Keratinocyte (primary cell): ENCODE measurements at regions not wholly inside any gene's neighbourhood (a gene's known extent, or its start where the extent isn't known, plus 50 kb on each side); places are given as distances from the start of the nearest gene placed in this dataset.

Experiments used
- DNase-seq: peaks from one replicate; pipeline ENCODE4 v3.0.0-alpha.2; 2011; ENCODE audit warnings: low read depth, missing footprints, low spot score
- FAIRE-seq: peaks from 2 replicates; lab custom pipeline; 2011; peaks lifted over from hg19 to GRCh38; lab: Jason Lieb, UNC
- H2AFZ ChIP-seq: 2 replicates; pipeline ENCODE4 v1.6.0; 2012; ENCODE audit warnings: low read length, control low read depth, inconsistent platforms; ENCODE audit not compliant: control insufficient read depth
- H3K27ac ChIP-seq: 2 replicates; pipeline ENCODE4 v1.5.1; 2011; ENCODE audit warnings: low read length; ENCODE audit not compliant: control insufficient read depth, insufficient read depth
- H3K27me3 ChIP-seq: 3 replicates; pipeline ENCODE4 v1.6.0; 2011; ENCODE audit warnings: low read length; ENCODE audit not compliant: control insufficient read depth, insufficient read depth; ENCODE audit errors: extremely low read depth
- H3K36me3 ChIP-seq, 2 experiments: 2 replicates in 1 of 2; 3 replicates in 1 of 2; pipeline ENCODE4 v1.5.1; 2011; ENCODE audit warnings: low read length in 2 of 2, mild to moderate bottlenecking in 1 of 2; ENCODE audit not compliant: control insufficient read depth in 2 of 2, insufficient read depth in 2 of 2; ENCODE audit errors: extremely low read depth in 1 of 2
- H3K4me1 ChIP-seq: 3 replicates; pipeline ENCODE4 v1.5.1; 2011; ENCODE audit warnings: low read length; ENCODE audit not compliant: control insufficient read depth, insufficient read depth; ENCODE audit errors: extremely low read depth
- H3K4me2 ChIP-seq: 3 replicates; pipeline ENCODE4 v1.6.0; 2011; ENCODE audit warnings: low read depth, low read length; ENCODE audit not compliant: control insufficient read depth, insufficient read depth; ENCODE audit errors: extremely low read depth
- H3K4me3 ChIP-seq, 3 experiments: fragments of 200-600 bp in 1 of 3; sonication (generic) in 1 of 3; 2 replicates in 2 of 3; 3 replicates in 1 of 3; pipeline ENCODE4 v1.5.1; 2011 to 2016; ENCODE audit warnings: low read length in 3 of 3, mild to moderate bottlenecking in 3 of 3, control low read depth in 2 of 3, inconsistent platforms in 1 of 3, low read depth in 1 of 3, mixed read lengths in 1 of 3, mixed run types in 1 of 3, moderate library complexity in 1 of 3; ENCODE audit not compliant: control insufficient read depth in 2 of 3, insufficient read depth in 2 of 3; ENCODE audit errors: extremely low read depth in 1 of 3
- H3K79me2 ChIP-seq: 2 replicates; pipeline ENCODE4 v1.6.0; 2012; ENCODE audit warnings: low read length; ENCODE audit not compliant: control insufficient read depth, insufficient read depth
- H3K9ac ChIP-seq: 3 replicates; pipeline ENCODE4 v1.6.0; 2011; ENCODE audit warnings: low read length; ENCODE audit not compliant: control insufficient read depth, insufficient read depth; ENCODE audit errors: extremely low read depth
- H3K9me1 ChIP-seq: 3 replicates; pipeline ENCODE4 v1.6.0; 2011; ENCODE audit warnings: low read length; ENCODE audit not compliant: control insufficient read depth, insufficient read depth; ENCODE audit errors: extremely low read depth
- H3K9me3 ChIP-seq: 2 replicates; pipeline ENCODE4 v1.5.1; 2012; ENCODE audit warnings: low read depth, low read length; ENCODE audit not compliant: control insufficient read depth
- H4K20me1 ChIP-seq: 3 replicates; pipeline ENCODE4 v1.6.0; 2011; ENCODE audit warnings: low read length; ENCODE audit not compliant: control insufficient read depth, insufficient read depth; ENCODE audit errors: extremely low read depth
- CTCF ChIP-seq, 3 experiments: IDR thresholded peaks in 1 of 3; conservative IDR thresholded peaks in 1 of 3; optimal IDR thresholded peaks in 1 of 3; 2 replicates in 2 of 3; 3 replicates in 1 of 3; pipeline versions ENCODE3 to v1.5.1; 2011; ENCODE audit warnings: low read length in 3 of 3, mild to moderate bottlenecking in 3 of 3, moderate library complexity in 2 of 3, control low read depth in 1 of 3, inconsistent platforms in 1 of 3; ENCODE audit not compliant: insufficient read depth in 2 of 3; ENCODE audit errors: extremely low read depth in 1 of 3
- EZH2 ChIP-seq: IDR thresholded peaks from one replicate; pipeline ENCODE4 v1.6.1; 2012; ENCODE audit warnings: inconsistent platforms, mild to moderate bottlenecking, low read length, moderate library complexity
- dilution Hi-C: fragments of 300-500 bp; cut with MboI; formaldehyde crosslinking; loops from one replicate; pipeline ENCODE4 v1.7.0; 2020; ENCODE audit warnings: low sequenced_read_pairs; ENCODE audit not compliant: extremely low pct_ligation_motif_present

GRCh38 chr15:25985165-25985564 lies 122.0 kb upstream of the ATP10A start:
- no peak for DNase-seq
- Histone ChIP-seq H3K27me3 (no peaks in the 10 kb centered on the region), H3K4me2 (no peak overlapping the region), H4K20me1 (no peaks in the 10 kb centered on the region), H3K9me3 (peaks cover 6% of the 10 kb centered on the region), H3K27ac (no peak overlapping the region), H2AFZ (no peak overlapping the region), H3K4me1 (no peaks in the 10 kb centered on the region), H3K9me1 (no peaks in the 10 kb centered on the region), H3K4me3 (no peak overlapping the region), H3K79me2 (no peaks in the 10 kb centered on the region), H3K36me3 (no peaks in the 10 kb centered on the region), H3K9ac (no peak overlapping the region)
- TF ChIP-seq EZH2 (no peak), CTCF (optimal IDR thresholded peaks at IDR 0.05 in 1 of 3, IDR thresholded peaks at IDR 0.05 in 1 of 3, conservative IDR thresholded peaks at IDR 0.05 in 1 of 3; ENCODE audit: extremely low read depth in 1 of 3, insufficient read depth in 2 of 3, low read length in 3 of 3) (no peak)
- FAIRE-seq, result no peak
- dilution Hi-C loops, result no loop called here

- H3K4me2 ChIP-seq, result no peak overlapping the region
- no peak overlapping the region for H3K27ac ChIP-seq
- TF ChIP-seq CTCF (optimal IDR thresholded peaks at IDR 0.05 in 1 of 3, IDR thresholded peaks at IDR 0.05 in 1 of 3, conservative IDR thresholded peaks at IDR 0.05 in 1 of 3; ENCODE audit: extremely low read depth in 1 of 3, insufficient read depth in 2 of 3, low read length in 3 of 3), result no peak
- TF ChIP-seq EZH2, result no peak
- H3K9me1 ChIP-seq, result no peaks in the 10 kb centered on the region
- H3K4me1 ChIP-seq, result no peaks in the 10 kb centered on the region
- no peak overlapping the region for H3K4me3 ChIP-seq
- DNase-seq, result no peak
- H3K9ac ChIP-seq, result no peak overlapping the region
- H3K27me3 ChIP-seq, result no peaks in the 10 kb centered on the region
- H3K36me3 ChIP-seq, result no peaks in the 10 kb centered on the region
- dilution Hi-C loops, result no loop called here
- H2AFZ ChIP-seq, result no peak overlapping the region
- FAIRE-seq, result no peak
- H3K9me3 ChIP-seq, result peaks cover 6% of the 10 kb centered on the region
- no peaks in the 10 kb centered on the region for H3K79me2 ChIP-seq
- H4K20me1 ChIP-seq, result no peaks in the 10 kb centered on the region
Measured at GRCh38 chr15:25982736-25983135, 119.6 kb upstream of the ATP10A start.
